SK-N-SH (cell line): ENCODE measurements at regions not wholly inside any gene's neighbourhood (a gene's known extent, or its start where the extent isn't known, plus 50 kb on each side); places are given as distances from the start of the nearest gene placed in this dataset.

ENCODE experiments used
- CTCF ChIA-PET: fragments of 300-600, 350-600 bp; formaldehyde crosslinking; extraction: SDS; loops from one replicate; lab custom pipeline; 2021; lab: Yijun Ruan, JAX
- POLR2A ChIA-PET: fragments of 350-600 bp; sonication (Branson Sonifier 250); formaldehyde crosslinking; extraction: SDS; loops from one replicate; lab custom pipeline; 2020; ENCODE audit warnings: antibody characterized with exemption, inconsistent platforms; lab: Yijun Ruan, JAX
- DNase-seq: peaks from one replicate; pipeline ENCODE4 v3.0.0; 2012
- H2AFZ ChIP-seq: fragments of 200-600 bp; sonication (generic); 2 replicates; pipeline ENCODE4 v1.8.1; 2016; ENCODE audit warnings: antibody characterized with exemption, mild to moderate bottlenecking, low read depth
- H3F3A ChIP-seq: fragments of 200-600 bp; sonication (generic); replicated peaks from 2 replicates; pipeline ENCODE3; 2016; ENCODE audit warnings: antibody characterized with exemption, mild to moderate bottlenecking; ENCODE audit not compliant: insufficient read depth
- H3K27ac ChIP-seq, 2 experiments: fragments of 200-500 bp in 1 of 2; fragments of 200-600 bp in 1 of 2; sonication (Bioruptor generic) in 1 of 2; sonication (generic), shearing (Covaris generic) in 1 of 2; 2 replicates each; pipeline versions ENCODE4 v1.5.1 to v1.6.1; 2014 to 2016; ENCODE audit warnings: low read depth in 2 of 2, inconsistent platforms in 1 of 2, low read length in 1 of 2, mild to moderate bottlenecking in 1 of 2, mixed read lengths in 1 of 2
- H3K27me3 ChIP-seq: fragments of 200-600 bp; sonication (generic), shearing (Covaris generic); 2 replicates; pipeline ENCODE4 v1.6.1; 2016; ENCODE audit warnings: mixed run types; ENCODE audit not compliant: insufficient read depth
- H3K36me3 ChIP-seq, 2 experiments: fragments of 200-500 bp in 1 of 2; fragments of 200-600 bp in 1 of 2; sonication (Bioruptor generic) in 1 of 2; sonication (generic) in 1 of 2; replicated peaks in 1 of 2; 2 replicates each; pipeline versions ENCODE3 to v1.5.1; 2014 to 2016; ENCODE audit warnings: low read length in 1 of 2, mild to moderate bottlenecking in 1 of 2; ENCODE audit not compliant: insufficient read depth in 2 of 2, control insufficient read depth in 1 of 2
- H3K4me1 ChIP-seq, 2 experiments: fragments of 200-500 bp in 1 of 2; fragments of 200-600 bp in 1 of 2; sonication (Bioruptor generic) in 1 of 2; sonication (generic), shearing (Covaris generic) in 1 of 2; 2 replicates each; pipeline versions ENCODE4 v1.5.1 to v1.6.1; 2014 to 2016; ENCODE audit warnings: low read depth in 1 of 2, low read length in 1 of 2, mixed run types in 1 of 2; ENCODE audit not compliant: insufficient read depth in 2 of 2, control insufficient read depth in 1 of 2
- H3K4me2 ChIP-seq: fragments of 200-600 bp; sonication (generic), shearing (Covaris generic); 2 replicates; pipeline ENCODE4 v1.6.1; 2017; ENCODE audit warnings: mixed run types
- H3K4me3 ChIP-seq, 2 experiments: fragments of 200-500 bp in 1 of 2; fragments of 200-600 bp in 1 of 2; sonication (Bioruptor generic) in 1 of 2; sonication (generic), shearing (Covaris generic) in 1 of 2; 2 replicates each; pipeline versions ENCODE4 v1.5.1 to v1.8.1; 2014 to 2016; ENCODE audit warnings: low read depth in 2 of 2, inconsistent platforms in 1 of 2, low read length in 1 of 2, mild to moderate bottlenecking in 1 of 2, mixed read lengths in 1 of 2, moderate library complexity in 1 of 2
- H3K79me2 ChIP-seq: fragments of 200-600 bp; sonication (generic); 2 replicates; pipeline ENCODE4 v1.8.1; 2017; ENCODE audit warnings: mild to moderate bottlenecking; ENCODE audit not compliant: insufficient read depth
- H3K9ac ChIP-seq: fragments of 200-600 bp; sonication (generic); 2 replicates; pipeline ENCODE4 v1.6.1; 2017; ENCODE audit warnings: mixed run types
- H3K9me2 ChIP-seq: fragments of 200-600 bp; sonication (generic); 2 replicates; pipeline ENCODE4 v1.6.1; 2017; ENCODE audit warnings: mixed run types
- H3K9me3 ChIP-seq: fragments of 200-600 bp; sonication (generic); 2 replicates; pipeline ENCODE4 v1.6.1; 2017; ENCODE audit warnings: mixed run types, mild to moderate bottlenecking, moderate library complexity
- H4K20me1 ChIP-seq: fragments of 200-600 bp; sonication (generic); 2 replicates; pipeline ENCODE4 v1.6.1; 2017; ENCODE audit warnings: mild to moderate bottlenecking, mixed run types; ENCODE audit not compliant: insufficient read depth
- ELF1 ChIP-seq: IDR thresholded peaks from 2 replicates; pipeline ENCODE4 v1.4.0; 2012
- EP300 ChIP-seq, 2 experiments: IDR thresholded peaks; 2 replicates each; pipeline versions ENCODE4 v1.4.0 to v1.6.1; 2012; ENCODE audit warnings: borderline replicate concordance in 1 of 2, low read depth in 1 of 2, low read length in 1 of 2
- FOXJ3 ChIP-seq: sonication (generic); formaldehyde crosslinking; IDR thresholded peaks from 2 replicates; pipeline ENCODE4 v1.5.1; 2020; ENCODE audit warnings: mild to moderate bottlenecking, missing genetic modification reagents
- GABPA ChIP-seq: IDR thresholded peaks from 2 replicates; pipeline ENCODE4 v1.4.0; 2012; ENCODE audit warnings: low read depth, mild to moderate bottlenecking
- JUND ChIP-seq: IDR thresholded peaks from 2 replicates; pipeline ENCODE4 v1.4.0; 2012
- MEF2A ChIP-seq: IDR thresholded peaks from 2 replicates; pipeline ENCODE4 v1.4.0; 2012; ENCODE audit warnings: low read depth, borderline replicate concordance
- MXI1 ChIP-seq: IDR thresholded peaks from 2 replicates; pipeline ENCODE4 v1.6.1; 2012; ENCODE audit warnings: mild to moderate bottlenecking, low read depth, low read length, improper control_type of control experiment
- NFIC ChIP-seq: IDR thresholded peaks from 2 replicates; pipeline ENCODE4 v1.4.0; 2012; ENCODE audit warnings: borderline replicate concordance
- RCOR1 ChIP-seq: fragments of 150-350 bp; IDR thresholded peaks from 2 replicates; pipeline ENCODE4 v1.6.1; 2017; ENCODE audit warnings: antibody characterized with exemption, low read length
- SIN3A ChIP-seq: IDR thresholded peaks from 2 replicates; pipeline ENCODE4 v1.6.1; 2012; ENCODE audit warnings: low read depth, mild to moderate bottlenecking, low read length, moderate library complexity, borderline replicate concordance
- SMC3 ChIP-seq: IDR thresholded peaks from 2 replicates; pipeline ENCODE4 v1.6.1; 2012; ENCODE audit warnings: low read depth, low read length, improper control_type of control experiment
- TAF1 ChIP-seq: IDR thresholded peaks from 2 replicates; pipeline ENCODE4 v1.6.1; 2012; ENCODE audit warnings: low read depth, mild to moderate bottlenecking, low read length, moderate library complexity, borderline replicate concordance
- TCF12 ChIP-seq: IDR thresholded peaks from 2 replicates; pipeline ENCODE4 v1.4.0; 2012
- TEAD4 ChIP-seq: IDR thresholded peaks from 2 replicates; pipeline ENCODE4 v1.4.0; 2012; ENCODE audit warnings: mild to moderate bottlenecking, borderline replicate concordance; ENCODE audit not compliant: insufficient read depth
- YY1 ChIP-seq: IDR thresholded peaks from 2 replicates; pipeline ENCODE4 v1.4.0; 2012; ENCODE audit warnings: low read depth, mild to moderate bottlenecking
- WGBS: methylation state at CpG from one replicate; pipeline ENCODE4 v1.1.6; 2017; ENCODE audit warnings: low lambda C conversion rate; 5-methylcytosine and 5-hydroxymethylcytosine counted together
- TF ChIP-seq, protein P1 (sequence below): fragments of 150-350 bp; IDR thresholded peaks from 2 replicates; pipeline ENCODE4 v1.6.1; 2016; ENCODE audit warnings: mild to moderate bottlenecking, low read depth, low read length
- TF ChIP-seq, protein P2 (sequence below): fragments of 150-350 bp; IDR thresholded peaks from 2 replicates; pipeline ENCODE4 v1.6.1; 2017; ENCODE audit warnings: antibody characterized with exemption, low read length, low read depth, borderline replicate concordance
- TF ChIP-seq, protein P3 (sequence below): fragments of 200-600 bp; sonication (generic); IDR thresholded peaks from 2 replicates; pipeline ENCODE4 v1.6.1; 2017; ENCODE audit warnings: antibody characterized with exemption, mild to moderate bottlenecking, moderate library complexity
- TF ChIP-seq, protein P4 (sequence below): IDR thresholded peaks from 2 replicates; pipeline ENCODE4 v1.4.0; 2012; ENCODE audit warnings: low read depth, borderline replicate concordance
- TF ChIP-seq, protein P5 (sequence below): IDR thresholded peaks from 2 replicates; pipeline ENCODE4 v1.4.0; 2012; ENCODE audit warnings: low read depth, borderline replicate concordance

DNA sequence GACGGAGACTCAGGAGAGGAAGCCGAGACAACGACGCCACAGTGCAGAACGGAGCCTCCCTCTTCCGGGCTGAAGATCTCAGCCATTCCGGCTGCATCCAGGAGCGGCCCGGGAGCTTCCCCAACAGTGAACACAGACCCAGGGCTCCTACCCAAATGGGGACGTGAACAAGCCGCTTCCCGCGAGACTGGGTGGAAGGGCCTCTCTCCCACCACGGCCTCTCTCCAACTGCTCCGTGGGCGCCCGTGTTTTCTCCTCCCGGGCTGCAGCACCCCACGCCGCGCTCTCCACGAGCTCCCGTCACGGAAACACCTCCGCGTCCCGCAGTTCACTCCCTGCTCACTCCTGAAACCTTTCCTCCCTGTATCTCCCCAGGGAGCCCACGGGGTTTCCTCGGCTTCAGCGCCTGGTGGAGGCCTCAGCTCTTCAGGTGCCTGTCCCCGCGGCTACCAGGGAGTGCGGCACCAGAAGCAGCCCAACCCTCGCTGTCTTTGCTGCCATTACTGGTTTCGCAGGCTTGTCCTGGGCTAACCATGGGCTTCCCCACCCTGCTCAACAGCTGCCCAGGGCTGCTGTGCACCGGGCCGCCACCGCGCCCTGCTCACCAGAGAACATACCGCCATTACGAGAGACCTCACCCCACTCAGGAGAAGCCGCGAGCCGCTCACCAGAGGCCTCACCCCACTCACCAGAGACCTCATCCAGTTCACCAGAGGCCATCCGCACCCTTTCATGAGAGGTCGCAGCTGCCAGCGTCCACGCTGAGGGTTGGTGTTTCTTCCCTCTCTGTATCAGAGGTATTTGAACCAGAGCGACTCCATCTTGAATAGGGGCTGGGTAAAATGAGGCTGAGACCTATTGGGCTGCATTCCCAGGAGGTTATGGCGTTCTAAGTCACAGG lies 922.8 kb downstream of the QKI start:
- H3K4me2 ChIP-seq = no peak overlapping the region
- no peaks in the 10 kb centered on the region for H3F3A ChIP-seq
- no peaks in the 10 kb centered on the region for H3K27me3 ChIP-seq
- H3K4me3 ChIP-seq = no peak overlapping the region
- no peak overlapping the region for H2AFZ ChIP-seq
- POLR2A ChIA-PET = no interaction called here
- H3K9me2 ChIP-seq = no peaks in the 10 kb centered on the region; the same call in 1 of the 2 replicates
- no peak for DNase-seq
- H3K9ac ChIP-seq = no peak overlapping the region
- H3K4me1 ChIP-seq = no peaks in the 10 kb centered on the region
- H3K79me2 ChIP-seq = no peaks in the 10 kb centered on the region
- WGBS = 73% methylated on average over 39 of the region's 50 CpGs
- TF ChIP-seq NFIC (no peak), TEAD4 (no peak), SIN3A (no peak), MEF2A (no peak), FOXJ3 (no peak), MXI1 (no peak), RCOR1 (no peak), ELF1 (no peak), EP300 (IDR thresholded peaks at IDR 0.05; ENCODE audit: borderline replicate concordance in 1 of 2, low read depth in 1 of 2, low read length in 1 of 2) (no peak), JUND (no peak), GABPA (no peak), TCF12 (no peak), SMC3 (no peak), TAF1 (no peak), YY1 (no peak)
- TF ChIP-seq, protein P1, sequence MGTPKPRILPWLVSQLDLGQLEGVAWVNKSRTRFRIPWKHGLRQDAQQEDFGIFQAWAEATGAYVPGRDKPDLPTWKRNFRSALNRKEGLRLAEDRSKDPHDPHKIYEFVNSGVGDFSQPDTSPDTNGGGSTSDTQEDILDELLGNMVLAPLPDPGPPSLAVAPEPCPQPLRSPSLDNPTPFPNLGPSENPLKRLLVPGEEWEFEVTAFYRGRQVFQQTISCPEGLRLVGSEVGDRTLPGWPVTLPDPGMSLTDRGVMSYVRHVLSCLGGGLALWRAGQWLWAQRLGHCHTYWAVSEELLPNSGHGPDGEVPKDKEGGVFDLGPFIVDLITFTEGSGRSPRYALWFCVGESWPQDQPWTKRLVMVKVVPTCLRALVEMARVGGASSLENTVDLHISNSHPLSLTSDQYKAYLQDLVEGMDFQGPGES = no peak
- TF ChIP-seq, protein P2, sequence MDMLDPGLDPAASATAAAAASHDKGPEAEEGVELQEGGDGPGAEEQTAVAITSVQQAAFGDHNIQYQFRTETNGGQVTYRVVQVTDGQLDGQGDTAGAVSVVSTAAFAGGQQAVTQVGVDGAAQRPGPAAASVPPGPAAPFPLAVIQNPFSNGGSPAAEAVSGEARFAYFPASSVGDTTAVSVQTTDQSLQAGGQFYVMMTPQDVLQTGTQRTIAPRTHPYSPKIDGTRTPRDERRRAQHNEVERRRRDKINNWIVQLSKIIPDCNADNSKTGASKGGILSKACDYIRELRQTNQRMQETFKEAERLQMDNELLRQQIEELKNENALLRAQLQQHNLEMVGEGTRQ = no peak
- TF ChIP-seq, protein P3, sequence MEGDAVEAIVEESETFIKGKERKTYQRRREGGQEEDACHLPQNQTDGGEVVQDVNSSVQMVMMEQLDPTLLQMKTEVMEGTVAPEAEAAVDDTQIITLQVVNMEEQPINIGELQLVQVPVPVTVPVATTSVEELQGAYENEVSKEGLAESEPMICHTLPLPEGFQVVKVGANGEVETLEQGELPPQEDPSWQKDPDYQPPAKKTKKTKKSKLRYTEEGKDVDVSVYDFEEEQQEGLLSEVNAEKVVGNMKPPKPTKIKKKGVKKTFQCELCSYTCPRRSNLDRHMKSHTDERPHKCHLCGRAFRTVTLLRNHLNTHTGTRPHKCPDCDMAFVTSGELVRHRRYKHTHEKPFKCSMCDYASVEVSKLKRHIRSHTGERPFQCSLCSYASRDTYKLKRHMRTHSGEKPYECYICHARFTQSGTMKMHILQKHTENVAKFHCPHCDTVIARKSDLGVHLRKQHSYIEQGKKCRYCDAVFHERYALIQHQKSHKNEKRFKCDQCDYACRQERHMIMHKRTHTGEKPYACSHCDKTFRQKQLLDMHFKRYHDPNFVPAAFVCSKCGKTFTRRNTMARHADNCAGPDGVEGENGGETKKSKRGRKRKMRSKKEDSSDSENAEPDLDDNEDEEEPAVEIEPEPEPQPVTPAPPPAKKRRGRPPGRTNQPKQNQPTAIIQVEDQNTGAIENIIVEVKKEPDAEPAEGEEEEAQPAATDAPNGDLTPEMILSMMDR = no peak
- TF ChIP-seq, protein P4, sequence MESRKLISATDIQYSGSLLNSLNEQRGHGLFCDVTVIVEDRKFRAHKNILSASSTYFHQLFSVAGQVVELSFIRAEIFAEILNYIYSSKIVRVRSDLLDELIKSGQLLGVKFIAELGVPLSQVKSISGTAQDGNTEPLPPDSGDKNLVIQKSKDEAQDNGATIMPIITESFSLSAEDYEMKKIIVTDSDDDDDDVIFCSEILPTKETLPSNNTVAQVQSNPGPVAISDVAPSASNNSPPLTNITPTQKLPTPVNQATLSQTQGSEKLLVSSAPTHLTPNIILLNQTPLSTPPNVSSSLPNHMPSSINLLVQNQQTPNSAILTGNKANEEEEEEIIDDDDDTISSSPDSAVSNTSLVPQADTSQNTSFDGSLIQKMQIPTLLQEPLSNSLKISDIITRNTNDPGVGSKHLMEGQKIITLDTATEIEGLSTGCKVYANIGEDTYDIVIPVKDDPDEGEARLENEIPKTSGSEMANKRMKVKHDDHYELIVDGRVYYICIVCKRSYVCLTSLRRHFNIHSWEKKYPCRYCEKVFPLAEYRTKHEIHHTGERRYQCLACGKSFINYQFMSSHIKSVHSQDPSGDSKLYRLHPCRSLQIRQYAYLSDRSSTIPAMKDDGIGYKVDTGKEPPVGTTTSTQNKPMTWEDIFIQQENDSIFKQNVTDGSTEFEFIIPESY = no peak
- TF ChIP-seq, protein P5, sequence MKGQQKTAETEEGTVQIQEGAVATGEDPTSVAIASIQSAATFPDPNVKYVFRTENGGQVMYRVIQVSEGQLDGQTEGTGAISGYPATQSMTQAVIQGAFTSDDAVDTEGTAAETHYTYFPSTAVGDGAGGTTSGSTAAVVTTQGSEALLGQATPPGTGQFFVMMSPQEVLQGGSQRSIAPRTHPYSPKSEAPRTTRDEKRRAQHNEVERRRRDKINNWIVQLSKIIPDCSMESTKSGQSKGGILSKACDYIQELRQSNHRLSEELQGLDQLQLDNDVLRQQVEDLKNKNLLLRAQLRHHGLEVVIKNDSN = no peak
- no peaks in the 10 kb centered on the region for H3K36me3 ChIP-seq
- no peaks in the 10 kb centered on the region for H4K20me1 ChIP-seq
- no peak overlapping the region for H3K27ac ChIP-seq
- no peaks in the 10 kb centered on the region for H3K9me3 ChIP-seq
- CTCF ChIA-PET = no interaction called here
